ENCODE measurements at regions not wholly inside any gene's neighbourhood (a gene's known extent, or its start where the extent isn't known, plus 50 kb on each side); places are given as distances from the start of the nearest gene placed in this dataset.
A peak's percentile ranks its signal among the peaks of the same experiment; 100 is the strongest.

DNA sequence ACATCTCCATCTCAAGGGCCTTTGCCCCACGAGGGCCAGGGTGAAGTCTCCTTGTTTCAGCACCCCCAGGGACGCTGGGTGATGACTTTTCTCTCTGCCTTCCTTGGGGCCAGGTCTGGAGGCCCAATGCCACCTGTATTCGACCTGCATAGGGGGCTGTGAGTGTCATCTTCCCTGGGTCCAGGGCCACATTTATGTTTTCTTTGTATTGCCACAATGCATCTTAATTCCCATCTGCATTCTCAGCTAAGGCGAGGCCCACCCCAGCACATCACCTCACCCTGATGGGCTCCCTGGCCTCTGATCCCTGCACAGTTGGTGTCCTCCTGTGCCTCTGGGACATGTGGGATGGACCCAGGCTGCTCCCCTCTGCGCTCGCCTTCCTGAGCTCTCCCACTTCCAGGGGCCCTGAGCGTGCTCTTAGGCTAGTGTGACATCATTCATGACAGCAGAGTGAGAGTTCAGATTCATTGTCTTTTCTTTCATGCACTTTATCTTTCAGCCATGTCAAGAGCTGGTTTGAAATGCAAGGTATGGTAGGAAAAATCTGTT is 122.0 kb upstream of the COPS8 start:
- H3K27me3 Mint-ChIP-seq = no peaks in the 10 kb centered on the region
- no peaks in the 10 kb centered on the region for H3K9me3 Mint-ChIP-seq
- peaks cover 4% of the 10 kb centered on the region for H3K36me3 Mint-ChIP-seq
- peaks cover 10% of the 10 kb centered on the region for H3K4me1 Mint-ChIP-seq
- no peak for DNase-seq
- no peak overlapping the region for H3K4me3 Mint-ChIP-seq
- H3K27ac Mint-ChIP-seq = no peak overlapping the region

DNA sequence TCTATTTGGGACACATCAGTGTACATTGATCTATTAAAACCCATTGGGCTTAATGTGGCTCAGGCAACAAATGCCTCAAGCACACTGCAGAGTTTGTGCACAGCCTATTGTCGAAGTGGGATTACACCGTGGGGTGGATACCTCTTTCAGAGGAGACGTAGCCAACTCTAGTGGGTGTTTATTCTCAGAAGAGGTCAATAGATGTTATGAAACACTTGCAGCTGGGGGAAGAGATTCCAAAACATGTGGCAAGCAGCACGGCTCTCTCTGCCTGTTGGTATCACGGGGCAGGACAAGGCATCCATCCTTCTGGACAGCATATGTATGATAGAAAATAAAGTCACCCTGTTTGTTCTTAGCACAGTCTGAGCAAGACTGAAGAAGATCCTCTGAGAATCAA is 121.4 kb upstream of the COPS8 start:
- H3K4me3 Mint-ChIP-seq = no peak overlapping the region
- no peak overlapping the region for H3K27ac Mint-ChIP-seq
- H3K9me3 Mint-ChIP-seq = no peaks in the 10 kb centered on the region
- DNase-seq = no peak
- H3K27me3 Mint-ChIP-seq = no peaks in the 10 kb centered on the region
- peaks cover 4% of the 10 kb centered on the region for H3K36me3 Mint-ChIP-seq
- H3K4me1 Mint-ChIP-seq = peaks cover 15% of the 10 kb centered on the region

GRCh38 chr2:236965021-236965840 is 120.5 kb upstream of the COPS8 start:
- Mint-ChIP-seq H3K4me1 (peaks cover 25% of the 10 kb centered on the region), H3K9me3 (no peaks in the 10 kb centered on the region), H3K36me3 (peaks cover 4% of the 10 kb centered on the region), H3K4me3 (no peak overlapping the region), H3K27ac (no peak overlapping the region), H3K27me3 (no peaks in the 10 kb centered on the region)
- DNase-seq = no peak

DNA sequence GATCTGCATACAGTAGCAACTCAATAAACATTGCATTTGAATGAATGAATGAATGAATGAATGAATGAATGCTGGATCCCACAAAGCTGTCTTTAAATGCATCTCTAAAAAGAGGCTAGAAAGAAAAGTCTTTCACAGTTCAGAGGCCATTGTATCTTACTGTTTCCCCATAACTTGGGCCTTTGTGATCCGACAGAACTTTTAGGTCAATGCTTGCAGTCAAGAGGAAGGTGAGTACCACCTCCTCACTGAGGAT is 119.9 kb upstream of the COPS8 start:
- Mint-ChIP-seq H3K36me3 (peaks cover 4% of the 10 kb centered on the region), H3K27ac (no peak overlapping the region), H3K4me3 (no peak overlapping the region), H3K27me3 (no peaks in the 10 kb centered on the region), H3K4me1 (peaks cover 26% of the 10 kb centered on the region), H3K9me3 (no peaks in the 10 kb centered on the region)
- no peak for DNase-seq

DNA sequence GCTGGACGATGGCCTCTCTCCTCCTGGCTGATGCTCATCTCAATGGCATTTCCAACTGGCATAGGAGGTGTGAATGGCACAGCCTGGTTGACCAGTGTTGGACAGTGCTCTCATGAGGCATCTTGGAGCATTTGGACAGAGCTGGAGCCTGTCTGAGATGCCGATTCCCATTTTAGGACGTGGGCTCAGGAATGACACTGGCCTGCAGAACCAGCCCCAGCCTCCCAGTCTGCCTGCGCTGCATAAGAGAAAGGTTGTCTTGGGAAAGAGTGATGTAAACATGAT is 118.2 kb upstream of the COPS8 start:
- Mint-ChIP-seq H3K4me1 (peaks cover 26% of the 10 kb centered on the region), H3K27ac (no peak overlapping the region), H3K27me3 (no peaks in the 10 kb centered on the region), H3K9me3 (no peaks in the 10 kb centered on the region), H3K36me3 (peaks cover 4% of the 10 kb centered on the region), H3K4me3 (no peak overlapping the region)
- DNase-seq = no peak

DNA sequence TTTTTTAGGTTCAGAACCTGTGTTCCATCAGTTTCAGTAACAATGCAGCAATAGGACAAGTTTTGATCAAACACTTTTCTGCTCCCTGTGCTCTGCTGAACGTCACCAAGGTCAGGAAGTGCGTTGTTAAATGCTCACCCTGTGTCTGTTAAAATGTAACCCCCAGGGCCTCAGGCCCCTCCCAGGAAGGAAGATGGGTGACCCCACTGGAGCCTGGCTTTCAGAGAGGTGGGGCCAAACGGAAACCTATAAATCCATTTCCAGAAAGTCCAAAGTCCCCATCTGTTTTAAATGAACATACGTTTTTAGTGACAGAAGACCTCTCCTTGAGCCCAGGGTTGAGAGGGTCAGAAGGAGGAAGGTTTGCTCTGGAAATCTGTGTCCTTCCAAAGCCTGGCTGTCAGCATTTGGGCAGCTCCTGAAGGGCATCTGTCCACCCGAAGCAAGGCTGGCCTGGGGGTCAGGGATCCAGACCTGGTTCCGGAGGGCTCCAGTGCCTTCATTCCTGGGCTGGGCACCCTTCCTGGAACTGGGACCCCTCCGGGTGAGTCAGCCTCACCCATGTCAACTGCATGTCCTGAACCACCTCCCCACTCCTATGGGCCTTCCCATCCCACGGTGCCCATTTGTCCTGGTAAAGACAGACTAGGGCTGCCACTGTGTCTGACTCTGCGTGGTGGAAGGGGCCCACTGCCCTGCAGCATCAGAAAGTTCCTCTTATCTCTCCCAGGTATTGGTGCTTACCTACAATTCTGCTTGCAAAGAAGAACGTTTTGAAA is 117.4 kb upstream of the COPS8 start:
- H3K4me3 Mint-ChIP-seq = no peak overlapping the region
- DNase-seq = no peak
- no peak overlapping the region for H3K27ac Mint-ChIP-seq
- peaks cover 26% of the 10 kb centered on the region for H3K4me1 Mint-ChIP-seq
- no peaks in the 10 kb centered on the region for H3K9me3 Mint-ChIP-seq
- H3K27me3 Mint-ChIP-seq = no peaks in the 10 kb centered on the region
- peaks cover 4% of the 10 kb centered on the region for H3K36me3 Mint-ChIP-seq

- DNase-seq = no peak
- Mint-ChIP-seq H3K9me3 (no peaks in the 10 kb centered on the region), H3K4me1 (peaks cover 26% of the 10 kb centered on the region), H3K27me3 (no peaks in the 10 kb centered on the region), H3K4me3 (peak overlapping the region; percentile 43), H3K36me3 (peaks cover 4% of the 10 kb centered on the region), H3K27ac (peak overlapping the region; percentile 11)
Measured at GRCh38 chr2:236968880-236969534, 116.7 kb upstream of the COPS8 start.

DNA sequence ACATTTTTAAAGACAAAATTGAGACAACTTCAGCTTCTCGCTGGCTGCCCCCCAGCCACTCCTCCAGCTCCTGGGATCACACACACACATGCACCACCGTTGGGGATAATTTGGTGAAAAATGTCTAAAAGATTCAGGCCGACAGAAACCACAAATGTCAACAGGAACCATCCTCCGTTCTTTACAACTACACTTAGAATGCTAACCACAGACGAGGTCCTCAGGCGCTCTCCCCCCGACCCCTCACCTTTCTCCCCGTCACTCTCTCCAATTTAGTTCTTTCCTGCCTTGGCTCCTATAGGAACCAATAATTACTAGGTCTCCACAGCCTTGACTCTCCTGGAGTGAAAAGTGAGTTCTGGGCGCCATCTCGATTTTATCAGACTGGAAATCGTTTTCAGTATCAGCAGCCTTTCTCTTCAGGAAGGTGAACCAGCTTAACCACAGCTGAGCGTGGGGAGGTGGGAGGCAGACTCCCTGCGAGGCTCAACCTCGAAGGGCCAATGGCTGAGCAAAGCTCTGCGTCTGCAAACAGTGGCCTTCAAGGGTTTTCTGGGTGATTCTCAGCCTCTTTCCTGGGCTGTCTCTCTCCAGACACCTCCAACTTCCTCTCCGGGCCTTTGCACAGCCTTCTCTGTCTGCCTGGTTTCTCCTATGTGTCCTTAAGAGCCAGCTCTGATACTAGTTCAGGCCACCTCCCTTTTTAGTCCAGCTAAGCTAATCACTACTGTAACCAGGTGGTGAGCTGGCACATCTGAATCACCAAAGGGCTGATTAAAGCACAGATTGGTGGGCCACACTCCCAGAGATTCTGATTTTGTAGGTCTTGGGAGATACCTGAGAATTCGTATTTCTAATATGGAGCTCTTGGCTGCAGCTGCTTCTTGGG is 115.7 kb upstream of the COPS8 start:
- peaks cover 4% of the 10 kb centered on the region for H3K36me3 Mint-ChIP-seq
- peaks cover 26% of the 10 kb centered on the region for H3K4me1 Mint-ChIP-seq
- peak overlapping the region; percentile 43 for H3K4me3 Mint-ChIP-seq
- H3K27me3 Mint-ChIP-seq = no peaks in the 10 kb centered on the region
- peak overlapping the region; percentile 29 for H3K27ac Mint-ChIP-seq
- DNase-seq = no peak
- H3K9me3 Mint-ChIP-seq = no peaks in the 10 kb centered on the region

DNA sequence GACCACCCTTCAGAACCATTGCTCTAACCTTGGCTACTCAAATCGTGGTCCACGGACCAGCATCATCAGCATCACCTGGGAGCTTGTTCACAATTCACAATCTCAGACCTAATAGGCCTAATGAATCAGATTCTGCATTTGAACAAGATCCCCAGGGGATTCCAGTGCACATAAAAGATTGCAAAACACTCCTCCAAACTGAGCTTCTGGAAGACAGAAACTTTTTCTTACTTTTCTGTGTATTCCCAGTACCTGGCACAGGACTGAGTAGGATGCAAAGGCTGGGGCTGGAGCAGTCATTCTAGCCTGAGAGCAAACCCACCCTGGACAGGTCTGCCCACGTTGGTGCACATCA is 115.1 kb upstream of the COPS8 start:
- Mint-ChIP-seq H3K27ac (no peak overlapping the region), H3K36me3 (peaks cover 4% of the 10 kb centered on the region)

GRCh38 chr2:236971131-236971821 is 114.4 kb upstream of the COPS8 start:
- no peak for DNase-seq
- no peaks in the 10 kb centered on the region for H3K9me3 Mint-ChIP-seq
- peaks cover 4% of the 10 kb centered on the region for H3K36me3 Mint-ChIP-seq
- H3K27ac Mint-ChIP-seq = no peak overlapping the region
- H3K4me1 Mint-ChIP-seq = peaks cover 26% of the 10 kb centered on the region
- H3K4me3 Mint-ChIP-seq = no peak overlapping the region
- H3K27me3 Mint-ChIP-seq = no peaks in the 10 kb centered on the region

More for the DNA sequence above, 115.1 kb upstream of the COPS8 start:
- Mint-ChIP-seq H3K4me1 (peaks cover 26% of the 10 kb centered on the region), H3K27me3 (no peaks in the 10 kb centered on the region), H3K4me3 (no peak overlapping the region), H3K9me3 (no peaks in the 10 kb centered on the region)
- no peak for DNase-seq

DNA sequence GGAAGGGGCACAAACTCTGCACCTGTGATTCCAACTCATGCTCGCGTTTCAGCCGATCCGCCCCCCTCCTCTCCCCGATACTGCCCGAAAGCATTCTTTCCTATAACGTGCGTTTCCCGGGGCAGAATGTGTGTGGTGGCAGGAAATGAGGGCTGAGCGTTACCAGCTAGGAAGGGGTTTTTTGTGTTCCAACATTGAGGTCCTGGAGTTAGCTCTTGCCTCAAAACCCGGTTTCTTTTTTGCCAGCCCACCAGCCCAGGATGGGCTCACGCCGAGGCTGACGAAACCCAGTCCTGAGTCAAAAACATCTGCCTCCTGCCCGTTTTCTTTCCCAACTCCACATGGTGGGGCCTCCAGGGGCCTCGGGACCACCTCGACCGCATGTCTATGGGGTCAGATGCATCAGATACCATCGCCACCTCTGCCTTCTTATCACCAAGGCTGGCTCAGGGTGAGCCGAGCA is 113.7 kb upstream of the COPS8 start:
- Mint-ChIP-seq H3K9me3 (no peaks in the 10 kb centered on the region), H3K36me3 (peaks cover 4% of the 10 kb centered on the region), H3K4me1 (peaks cover 26% of the 10 kb centered on the region), H3K27ac (no peak overlapping the region), H3K4me3 (no peak overlapping the region), H3K27me3 (no peaks in the 10 kb centered on the region)
- DNase-seq = no peak

GRCh38 chr2:236972491-236973342 is 113.0 kb upstream of the COPS8 start:
- no peak overlapping the region for H3K27ac Mint-ChIP-seq
- DNase-seq = no peak
- peaks cover 22% of the 10 kb centered on the region for H3K4me1 Mint-ChIP-seq
- H3K27me3 Mint-ChIP-seq = no peaks in the 10 kb centered on the region
- no peak overlapping the region for H3K4me3 Mint-ChIP-seq
- no peaks in the 10 kb centered on the region for H3K9me3 Mint-ChIP-seq
- H3K36me3 Mint-ChIP-seq = peaks cover 2% of the 10 kb centered on the region

- no peak overlapping the region for H3K27ac Mint-ChIP-seq
- H3K27me3 Mint-ChIP-seq = no peaks in the 10 kb centered on the region
- DNase-seq = no peak
- no peaks in the 10 kb centered on the region for H3K9me3 Mint-ChIP-seq
- H3K4me1 Mint-ChIP-seq = peaks cover 19% of the 10 kb centered on the region
- no peaks in the 10 kb centered on the region for H3K36me3 Mint-ChIP-seq
- no peak overlapping the region for H3K4me3 Mint-ChIP-seq
Measured at GRCh38 chr2:236973343-236973980, 112.2 kb upstream of the COPS8 start.
